OCI-LY7 (cell line): ENCODE measurements at regions not wholly inside any gene's neighbourhood (a gene's known extent, or its start where the extent isn't known, plus 50 kb on each side); places are given as distances from the start of the nearest gene placed in this dataset.

Source experiments
- BruUV-seq: library from RNA; stranded (reverse); fragments of 400-500 nt; replicated peaks from 2 replicates; lab custom pipeline; 2021; lab: Mats Ljungman, UMichigan
- CTCF ChIA-PET: fragments of 300-600 bp; sonication (Branson Sonifier 250); formaldehyde crosslinking; loops from one replicate; lab custom pipeline; 2022; ENCODE audit warnings: antibody characterized with exemption; ENCODE audit not compliant: unreplicated experiment; lab: Charles Lee
- POLR2A ChIA-PET: fragments of 300-600 bp; sonication (Branson Sonifier 250); formaldehyde crosslinking; loops from one replicate; lab custom pipeline; 2022; ENCODE audit warnings: antibody characterized with exemption; lab: Charles Lee
- DNase-seq: peaks from one replicate; pipeline ENCODE4 v3.0.0-alpha.2; 2015; ENCODE audit warnings: low spot score
- H2AFZ ChIP-seq: fragments of 200-600 bp; sonication (generic), shearing (Covaris generic); 2 replicates; pipeline ENCODE4 v1.6.1; 2014; ENCODE audit warnings: mild to moderate bottlenecking, antibody characterized with exemption, low read length, moderate library complexity
- H3K27ac ChIP-seq: fragments of 200-600 bp; sonication (generic); 2 replicates; pipeline ENCODE4 v1.5.1; 2014; ENCODE audit warnings: mixed run types, low read depth, mild to moderate bottlenecking, moderate library complexity, low read length, inconsistent platforms; ENCODE audit not compliant: poor library complexity, severe bottlenecking
- H3K36me3 ChIP-seq: fragments of 200-600 bp; sonication (generic); 2 replicates; pipeline ENCODE4 v1.6.1; 2014; ENCODE audit warnings: mild to moderate bottlenecking, antibody characterized with exemption, low read length, moderate library complexity, mixed read lengths; ENCODE audit not compliant: insufficient read depth
- H3K4me1 ChIP-seq: fragments of 200-600 bp; sonication (generic); 2 replicates; pipeline ENCODE4 v1.5.1; 2014; ENCODE audit warnings: mild to moderate bottlenecking, low read length; ENCODE audit not compliant: insufficient read depth, poor library complexity, severe bottlenecking
- H3K4me2 ChIP-seq: fragments of 200-600 bp; sonication (generic); 2 replicates; pipeline ENCODE4 v1.6.1; 2014; ENCODE audit warnings: mild to moderate bottlenecking, low read length
- H3K4me3 ChIP-seq: fragments of 200-600 bp; sonication (generic); 2 replicates; pipeline ENCODE4 v1.5.1; 2014; ENCODE audit warnings: mild to moderate bottlenecking, low read depth, low read length; ENCODE audit not compliant: poor library complexity, severe bottlenecking
- H3K79me2 ChIP-seq: fragments of 200-600 bp; sonication (generic); 2 replicates; pipeline ENCODE4 v1.6.1; 2016; ENCODE audit warnings: low read depth, mild to moderate bottlenecking, low read length, moderate library complexity, mixed read lengths; ENCODE audit not compliant: insufficient read depth
- H3K9me2 ChIP-seq: fragments of 200-600 bp; sonication (generic); 2 replicates; pipeline ENCODE4 v1.6.1; 2016; ENCODE audit warnings: mild to moderate bottlenecking, low read length, mixed read lengths; ENCODE audit not compliant: insufficient read depth
- H3K9me3 ChIP-seq: fragments of 200-600 bp; sonication (generic); 2 replicates; pipeline ENCODE4 v1.6.1; 2014; ENCODE audit warnings: mild to moderate bottlenecking, mixed run types, low read length, mixed read lengths
- H4K20me1 ChIP-seq: fragments of 200-600 bp; sonication (generic); 2 replicates; pipeline ENCODE4 v1.6.1; 2014; ENCODE audit warnings: mild to moderate bottlenecking, antibody characterized with exemption, low read length, moderate library complexity, mixed read lengths; ENCODE audit not compliant: insufficient read depth
- EZH2phosphoT487 ChIP-seq: fragments of 200-600 bp; sonication (generic); IDR thresholded peaks from 2 replicates; pipeline ENCODE4 v1.6.1; 2018; ENCODE audit warnings: low read depth, borderline replicate concordance, mild to moderate bottlenecking, mixed run types, antibody characterized with exemption, low read length, moderate library complexity, mixed read lengths
- intact Hi-C: fragments of 100-400 bp; cut with micrococcal nuclease; formaldehyde crosslinking; loops from one replicate; pipeline ENCODE4 v1.10.0; 2022; ENCODE audit not compliant: unreplicated experiment
- TF ChIP-seq, protein P1 (sequence below): fragments of 200-600 bp; sonication (generic); conservative IDR thresholded peaks from 2 replicates; pipeline ENCODE4 v1.5.1; 2014; ENCODE audit warnings: mild to moderate bottlenecking, antibody characterized with exemption, low read length, moderate library complexity, mixed read lengths

DNA sequence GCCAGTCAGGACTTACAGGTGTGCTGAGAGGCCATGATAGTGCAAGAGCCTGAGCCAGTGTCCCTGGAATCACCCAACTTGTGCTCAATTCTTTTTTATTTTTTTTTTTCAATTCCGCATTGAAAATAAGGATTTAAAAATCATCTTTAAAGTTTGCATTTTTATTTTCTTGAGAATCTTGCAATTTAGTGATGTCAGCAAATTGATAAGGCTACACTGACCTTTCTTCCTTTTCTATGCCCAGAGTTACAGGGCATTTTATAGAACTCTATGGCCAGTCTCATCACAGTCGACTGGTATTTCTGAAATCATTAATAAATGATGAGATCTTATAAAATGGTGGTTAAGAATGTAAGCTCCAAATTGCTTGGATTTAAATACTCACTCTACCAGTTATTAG lies 63.3 kb upstream of the PRKD1 start:
- H3K27ac ChIP-seq = no peak overlapping the region
- H2AFZ ChIP-seq = no peak overlapping the region
- no peaks in the 10 kb centered on the region for H4K20me1 ChIP-seq
- intact Hi-C loops = no loop called here
- H3K79me2 ChIP-seq = no peaks in the 10 kb centered on the region
- TF ChIP-seq EZH2phosphoT487 = no peak
- TF ChIP-seq, protein P1, sequence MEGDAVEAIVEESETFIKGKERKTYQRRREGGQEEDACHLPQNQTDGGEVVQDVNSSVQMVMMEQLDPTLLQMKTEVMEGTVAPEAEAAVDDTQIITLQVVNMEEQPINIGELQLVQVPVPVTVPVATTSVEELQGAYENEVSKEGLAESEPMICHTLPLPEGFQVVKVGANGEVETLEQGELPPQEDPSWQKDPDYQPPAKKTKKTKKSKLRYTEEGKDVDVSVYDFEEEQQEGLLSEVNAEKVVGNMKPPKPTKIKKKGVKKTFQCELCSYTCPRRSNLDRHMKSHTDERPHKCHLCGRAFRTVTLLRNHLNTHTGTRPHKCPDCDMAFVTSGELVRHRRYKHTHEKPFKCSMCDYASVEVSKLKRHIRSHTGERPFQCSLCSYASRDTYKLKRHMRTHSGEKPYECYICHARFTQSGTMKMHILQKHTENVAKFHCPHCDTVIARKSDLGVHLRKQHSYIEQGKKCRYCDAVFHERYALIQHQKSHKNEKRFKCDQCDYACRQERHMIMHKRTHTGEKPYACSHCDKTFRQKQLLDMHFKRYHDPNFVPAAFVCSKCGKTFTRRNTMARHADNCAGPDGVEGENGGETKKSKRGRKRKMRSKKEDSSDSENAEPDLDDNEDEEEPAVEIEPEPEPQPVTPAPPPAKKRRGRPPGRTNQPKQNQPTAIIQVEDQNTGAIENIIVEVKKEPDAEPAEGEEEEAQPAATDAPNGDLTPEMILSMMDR = no peak
- no peaks in the 10 kb centered on the region for H3K36me3 ChIP-seq
- ChIA-PET CTCF (no interaction called here), POLR2A (no interaction called here)
- BruUV-seq = no TSS peak
- H3K4me2 ChIP-seq = no peak overlapping the region
- no peaks in the 10 kb centered on the region for H3K9me3 ChIP-seq
- no peak for DNase-seq
- H3K4me1 ChIP-seq = no peaks in the 10 kb centered on the region
- no peak overlapping the region for H3K4me3 ChIP-seq
- no peaks in the 10 kb centered on the region; the same call in 1 of the 2 replicates for H3K9me2 ChIP-seq

DNA sequence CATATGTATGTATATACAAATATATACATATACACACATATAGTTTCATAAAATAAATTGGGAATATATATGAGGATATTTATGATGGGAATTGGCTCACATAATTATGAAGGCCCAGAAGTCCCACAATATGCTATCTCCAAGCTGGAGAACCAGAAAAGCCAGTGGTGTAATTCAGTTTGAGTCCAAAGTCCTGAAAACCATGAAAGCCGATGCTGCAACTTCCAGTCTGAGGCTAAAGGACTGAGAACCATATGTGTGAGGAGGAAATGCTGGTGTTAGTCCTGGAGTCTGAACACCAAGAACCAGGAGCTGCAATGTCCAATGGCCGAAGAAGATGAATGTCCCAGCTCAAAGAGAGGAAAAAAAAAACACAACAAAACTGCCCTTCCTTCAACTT lies 65.5 kb upstream of the PRKD1 start:
- H3K9me3 ChIP-seq = no peaks in the 10 kb centered on the region
- H3K4me3 ChIP-seq = no peak overlapping the region
- H2AFZ ChIP-seq = no peak overlapping the region
- no peaks in the 10 kb centered on the region for H3K36me3 ChIP-seq
- no peaks in the 10 kb centered on the region for H3K4me1 ChIP-seq
- no peaks in the 10 kb centered on the region for H3K79me2 ChIP-seq
- ChIA-PET POLR2A (no interaction called here), CTCF (no interaction called here)
- TF ChIP-seq, protein P1 = no peak
- TF ChIP-seq EZH2phosphoT487 = no peak
- H3K9me2 ChIP-seq = no peaks in the 10 kb centered on the region
- intact Hi-C loops = no loop called here
- BruUV-seq = no TSS peak
- H4K20me1 ChIP-seq = no peaks in the 10 kb centered on the region
- H3K27ac ChIP-seq = no peak overlapping the region
- DNase-seq = no peak
- H3K4me2 ChIP-seq = no peak overlapping the region

DNA sequence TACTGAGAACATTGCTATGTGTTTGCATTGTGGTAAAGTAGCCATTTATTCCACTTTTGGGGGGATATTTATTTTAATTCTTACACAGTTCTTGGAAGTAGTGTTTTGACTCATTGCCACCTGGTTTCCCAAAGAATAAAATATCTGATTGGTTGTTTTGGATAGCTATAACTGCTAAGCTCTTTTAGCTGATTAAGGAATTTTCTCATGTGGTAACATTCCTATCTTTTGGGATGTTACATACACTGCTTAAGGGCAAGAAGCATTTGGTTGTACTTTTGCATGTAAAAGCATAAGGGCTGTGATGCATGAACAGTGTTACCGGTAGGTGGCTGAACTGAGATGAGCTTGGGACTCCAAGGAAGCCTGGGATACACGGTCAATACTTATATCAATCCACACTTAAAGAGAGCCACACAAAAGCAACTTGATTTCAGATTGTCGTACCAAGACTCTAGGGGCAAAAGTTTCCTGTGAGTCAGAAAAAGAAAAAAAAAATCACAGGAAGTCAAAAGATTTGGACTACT lies 71.4 kb upstream of the PRKD1 start:
- POLR2A ChIA-PET = no interaction called here
- CTCF ChIA-PET = no interaction called here
- no peaks in the 10 kb centered on the region for H3K9me2 ChIP-seq
- intact Hi-C loops = no loop called here
- H3K9me3 ChIP-seq = no peaks in the 10 kb centered on the region
- no peak overlapping the region for H3K4me2 ChIP-seq
- H3K4me3 ChIP-seq = no peak overlapping the region
- H3K27ac ChIP-seq = no peak overlapping the region
- H4K20me1 ChIP-seq = no peaks in the 10 kb centered on the region
- no TSS peak for BruUV-seq
- no peak for DNase-seq
- H2AFZ ChIP-seq = no peak overlapping the region
- no peaks in the 10 kb centered on the region for H3K79me2 ChIP-seq
- no peak for TF ChIP-seq EZH2phosphoT487
- TF ChIP-seq, protein P1 = no peak
- H3K36me3 ChIP-seq = no peaks in the 10 kb centered on the region
- no peaks in the 10 kb centered on the region for H3K4me1 ChIP-seq
